ENCODE measurements at regions not wholly inside any gene's neighbourhood (a gene's known extent, or its start where the extent isn't known, plus 50 kb on each side); places are given as distances from the start of the nearest gene placed in this dataset.

GRCh38 chr3:19029837-19030521, 118.3 kb upstream of the KCNH8 start:
- TF ChIP-seq CTCF (IDR thresholded peaks at IDR 0.05) = no peak
- TF ChIP-seq ZFX (IDR thresholded peaks at IDR 0.05; ENCODE audit: borderline replicate concordance) = no peak
